PFSK-1 (cell line): ENCODE measurements at regions not wholly inside any gene's neighbourhood (a gene's known extent, or its start where the extent isn't known, plus 50 kb on each side); places are given as distances from the start of the nearest gene placed in this dataset.

ENCODE experiments used
- FOXP2 ChIP-seq: optimal IDR thresholded peaks from 2 replicates; pipeline ENCODE3; 2011; ENCODE audit warnings: borderline replicate concordance, control low read depth, inconsistent platforms; ENCODE audit not compliant: insufficient read depth; ENCODE audit errors: extremely low read length, extremely low read depth
- POLR2AphosphoS5 ChIP-seq: IDR thresholded peaks from 2 replicates; pipeline ENCODE4 v1.6.1; 2012; ENCODE audit warnings: low read depth, mild to moderate bottlenecking, control low read depth, low read length, moderate library complexity
- SIN3A ChIP-seq: IDR thresholded peaks from 2 replicates; pipeline ENCODE4 v1.6.1; 2012; ENCODE audit warnings: mild to moderate bottlenecking, low read length, moderate library complexity, borderline replicate concordance; ENCODE audit not compliant: insufficient read depth
- TAF1 ChIP-seq: IDR thresholded peaks from 2 replicates; pipeline ENCODE4 v1.6.1; 2012; ENCODE audit warnings: low read length, control low read depth, borderline replicate concordance; ENCODE audit not compliant: insufficient read depth
- TF ChIP-seq, protein P1 (sequence below), 2 experiments: IDR thresholded peaks; 2 replicates each; pipeline versions ENCODE4 v1.6.1 to v1.8.0; 2011 to 2012; ENCODE audit warnings: low read depth in 2 of 2, low read length in 2 of 2, control low read depth in 1 of 2, inconsistent platforms in 1 of 2, mild to moderate bottlenecking in 1 of 2, moderate library complexity in 1 of 2; ENCODE audit not compliant: insufficient read depth in 1 of 2

- TF ChIP-seq POLR2AphosphoS5 (no peak), SIN3A (no peak), FOXP2 (no peak), TAF1 (no peak)
- TF ChIP-seq, protein P1, sequence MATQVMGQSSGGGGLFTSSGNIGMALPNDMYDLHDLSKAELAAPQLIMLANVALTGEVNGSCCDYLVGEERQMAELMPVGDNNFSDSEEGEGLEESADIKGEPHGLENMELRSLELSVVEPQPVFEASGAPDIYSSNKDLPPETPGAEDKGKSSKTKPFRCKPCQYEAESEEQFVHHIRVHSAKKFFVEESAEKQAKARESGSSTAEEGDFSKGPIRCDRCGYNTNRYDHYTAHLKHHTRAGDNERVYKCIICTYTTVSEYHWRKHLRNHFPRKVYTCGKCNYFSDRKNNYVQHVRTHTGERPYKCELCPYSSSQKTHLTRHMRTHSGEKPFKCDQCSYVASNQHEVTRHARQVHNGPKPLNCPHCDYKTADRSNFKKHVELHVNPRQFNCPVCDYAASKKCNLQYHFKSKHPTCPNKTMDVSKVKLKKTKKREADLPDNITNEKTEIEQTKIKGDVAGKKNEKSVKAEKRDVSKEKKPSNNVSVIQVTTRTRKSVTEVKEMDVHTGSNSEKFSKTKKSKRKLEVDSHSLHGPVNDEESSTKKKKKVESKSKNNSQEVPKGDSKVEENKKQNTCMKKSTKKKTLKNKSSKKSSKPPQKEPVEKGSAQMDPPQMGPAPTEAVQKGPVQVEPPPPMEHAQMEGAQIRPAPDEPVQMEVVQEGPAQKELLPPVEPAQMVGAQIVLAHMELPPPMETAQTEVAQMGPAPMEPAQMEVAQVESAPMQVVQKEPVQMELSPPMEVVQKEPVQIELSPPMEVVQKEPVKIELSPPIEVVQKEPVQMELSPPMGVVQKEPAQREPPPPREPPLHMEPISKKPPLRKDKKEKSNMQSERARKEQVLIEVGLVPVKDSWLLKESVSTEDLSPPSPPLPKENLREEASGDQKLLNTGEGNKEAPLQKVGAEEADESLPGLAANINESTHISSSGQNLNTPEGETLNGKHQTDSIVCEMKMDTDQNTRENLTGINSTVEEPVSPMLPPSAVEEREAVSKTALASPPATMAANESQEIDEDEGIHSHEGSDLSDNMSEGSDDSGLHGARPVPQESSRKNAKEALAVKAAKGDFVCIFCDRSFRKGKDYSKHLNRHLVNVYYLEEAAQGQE (IDR thresholded peaks at IDR 0.05; ENCODE audit: insufficient read depth in 1 of 2, low read depth in 2 of 2, low read length in 2 of 2) = no peak
Measured at GRCh38 chr6:92415656-92416055, 1003.7 kb downstream of the EPHA7 start.

- TF ChIP-seq, protein P1 (IDR thresholded peaks at IDR 0.05; ENCODE audit: insufficient read depth in 1 of 2, low read depth in 2 of 2, low read length in 2 of 2) = no peak
- TF ChIP-seq FOXP2 (no peak), POLR2AphosphoS5 (no peak), SIN3A (no peak), TAF1 (no peak)
Measured at GRCh38 chr6:92408350-92408749, 1011.0 kb downstream of the EPHA7 start.

DNA sequence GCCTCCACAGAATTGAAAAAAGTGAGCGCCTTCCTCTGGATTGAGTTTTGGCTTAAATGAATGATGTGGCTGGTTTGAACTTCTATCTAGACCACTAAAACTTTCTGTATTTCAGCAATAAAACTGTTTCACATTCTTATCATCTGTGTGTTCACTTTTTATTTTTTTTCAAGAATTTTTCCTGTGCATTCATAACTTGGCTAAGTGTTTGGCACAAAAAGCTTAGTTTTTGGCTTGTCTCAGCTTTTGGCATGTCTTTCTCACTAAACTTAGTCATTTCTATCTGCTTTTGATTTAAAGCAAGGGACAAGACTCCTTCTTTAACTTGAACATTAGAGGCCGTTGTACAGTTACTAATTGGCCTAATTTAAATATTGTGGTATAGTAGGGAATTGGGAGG is 1015.1 kb downstream of the EPHA7 start:
- TF ChIP-seq POLR2AphosphoS5 (no peak), SIN3A (no peak), TAF1 (no peak), FOXP2 (no peak)
- TF ChIP-seq, protein P1 (IDR thresholded peaks at IDR 0.05; ENCODE audit: insufficient read depth in 1 of 2, low read depth in 2 of 2, low read length in 2 of 2) = no peak

DNA sequence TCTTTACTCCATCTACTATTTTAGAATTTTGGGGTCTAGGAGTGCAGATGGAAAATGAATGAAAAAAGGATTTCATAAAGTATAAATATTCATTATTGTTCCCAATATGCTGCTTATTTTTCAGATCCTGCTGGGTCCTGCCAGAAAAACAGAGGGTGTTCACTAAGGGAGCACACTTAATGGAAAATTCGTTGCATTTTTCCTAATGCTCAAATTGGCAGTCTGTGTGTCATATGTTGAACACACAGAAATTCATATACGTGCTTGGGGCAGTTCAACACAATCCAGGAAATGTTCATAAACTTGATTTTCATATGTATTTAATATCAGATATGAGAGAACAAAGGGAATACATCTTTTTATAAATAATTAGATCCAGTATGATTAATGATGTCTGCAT is 1019.4 kb downstream of the EPHA7 start:
- TF ChIP-seq FOXP2 (no peak), SIN3A (no peak), TAF1 (no peak), POLR2AphosphoS5 (no peak)
- TF ChIP-seq, protein P1 (IDR thresholded peaks at IDR 0.05; ENCODE audit: insufficient read depth in 1 of 2, low read depth in 2 of 2, low read length in 2 of 2) = no peak

- TF ChIP-seq TAF1 = no peak
- TF ChIP-seq FOXP2 = no peak
- TF ChIP-seq, protein P1 (IDR thresholded peaks at IDR 0.05; ENCODE audit: insufficient read depth in 1 of 2, low read depth in 2 of 2, low read length in 2 of 2) = no peak
Measured at GRCh38 chr6:92380803-92381601, 1038.4 kb downstream of the EPHA7 start.
